ENCODE measurements at regions not wholly inside any gene's neighbourhood (a gene's known extent, or its start where the extent isn't known, plus 50 kb on each side); places are given as distances from the start of the nearest gene placed in this dataset.

GRCh38 chr3:146991907-146992306 lies 386.8 kb upstream of the PLSCR5 start (continued):
- TF ChIP-seq MEF2B (IDR thresholded peaks at IDR 0.05; ENCODE audit: partially characterized antibody, poor library complexity, severe bottlenecking) (no peak), SKIL (IDR thresholded peaks at IDR 0.05; ENCODE audit: low read depth, poor library complexity, severe bottlenecking) (no peak), ESRRA (IDR thresholded peaks at IDR 0.05; ENCODE audit: low read length) (no peak), RB1 (IDR thresholded peaks at IDR 0.05; ENCODE audit: borderline replicate concordance) (no peak), RBBP5 (conservative IDR thresholded peaks at IDR 0.05) (no peak), ZSCAN29 (IDR thresholded peaks at IDR 0.05) (no peak), SMAD1 (IDR thresholded peaks at IDR 0.05; ENCODE audit: low read depth, partially characterized antibody) (no peak), E2F4 (IDR thresholded peaks at IDR 0.05; ENCODE audit: low read depth, low read length) (no peak), ASH2L (IDR thresholded peaks at IDR 0.05; ENCODE audit: borderline replicate concordance, low read depth) (no peak), HDAC6 (IDR thresholded peaks at IDR 0.05; ENCODE audit: unreplicated experiment) (no peak), NBN (IDR thresholded peaks at IDR 0.05) (no peak), KLF5 (IDR thresholded peaks at IDR 0.05; ENCODE audit: partially characterized antibody) (no peak)

- no peak overlapping the region for H2AFZ ChIP-seq (ENCODE audit: control insufficient read depth, low read depth, low read length)
- in situ Hi-C loops (cut with MboI) (no loop called here), intact Hi-C loops (cut with micrococcal nuclease; ENCODE audit: unreplicated experiment) (no loop called here)
- H4K20me1 ChIP-seq (ENCODE audit: control insufficient read depth, insufficient read depth): no peaks in the 10 kb centered on the region
- no peak overlapping the region for H3K4me2 ChIP-seq (ENCODE audit: control insufficient read depth, insufficient read depth)
- ChIA-PET POLR2A (no interaction called here), SMC1A (ENCODE audit: uncharacterized antibody, unreplicated experiment) (no interaction called here), RAD21 (ENCODE audit: unreplicated experiment) (no interaction called here), CTCF (no interaction called here)
- H3K9ac ChIP-seq (ENCODE audit: control insufficient read depth, insufficient read depth, low read length): no peak overlapping the region
- WGBS (ENCODE audit: insufficient coverage, insufficient replicate concordance, low lambda C conversion rate, missing lambda C conversion rate): 23% methylated on average over 2 of the region's 2 CpGs
- no peak overlapping the region for H3K4me3 ChIP-seq
- no peaks in the 10 kb centered on the region for H3K9me3 ChIP-seq (replicated peaks; ENCODE audit: control insufficient read depth, insufficient read depth, low read length)
- no peak for ATAC-seq
- no TSS peak for BruUV-seq (replicated peaks)
- H3K27me3 ChIP-seq (replicated peaks in 1 of 2; ENCODE audit: control insufficient read depth in 2 of 2, insufficient read depth in 2 of 2, low read length in 1 of 2): no peaks in the 10 kb centered on the region
- no peaks in the 10 kb centered on the region for H3K4me1 ChIP-seq (ENCODE audit: control insufficient read depth, insufficient read depth, low read length)
- H3K36me3 ChIP-seq (ENCODE audit: control insufficient read depth in 2 of 2, insufficient read depth in 2 of 2, low read length in 1 of 2): no peaks in the 10 kb centered on the region
- FAIRE-seq: no peak
- DNase-seq (ENCODE audit: low read depth, low spot score): no peak
- H3K79me2 ChIP-seq (ENCODE audit: control insufficient read depth, insufficient read depth, low read length): no peaks in the 10 kb centered on the region
- no peak overlapping the region for H3K27ac ChIP-seq (ENCODE audit: control insufficient read depth, insufficient read depth)
- TF ChIP-seq RFX5 (IDR thresholded peaks at IDR 0.05; ENCODE audit: low read depth, low read length) (no peak), ZBTB11 (CRISPR knock-in tag; IDR thresholded peaks at IDR 0.05) (no peak), FOS (IDR thresholded peaks at IDR 0.05; ENCODE audit: borderline replicate concordance, extremely low read depth, insufficient read length) (no peak), SUZ12 (IDR thresholded peaks at IDR 0.05; ENCODE audit: unreplicated experiment) (no peak), NFYB (IDR thresholded peaks at IDR 0.05; ENCODE audit: insufficient read depth, low read depth, low read length) (no peak)
Measured at GRCh38 chr3:146975476-146975875, 370.3 kb upstream of the PLSCR5 start.
